HG03460 (cell line): ENCODE measurements at regions not wholly inside any gene's neighbourhood (a gene's known extent, or its start where the extent isn't known, plus 50 kb on each side); places are given as distances from the start of the nearest gene placed in this dataset.
"Not testable (repeated sequence)": the region's sequence is repeated elsewhere in the genome, so short reads cannot be mapped to it uniquely, and the experiment has no call there.

Experiments used
- ATAC-seq: cut with Tn5 transposase; IDR thresholded peaks from one replicate; pipeline ENCODE4 v1.9.1; 2021; ENCODE audit not compliant: unreplicated experiment

DNA sequence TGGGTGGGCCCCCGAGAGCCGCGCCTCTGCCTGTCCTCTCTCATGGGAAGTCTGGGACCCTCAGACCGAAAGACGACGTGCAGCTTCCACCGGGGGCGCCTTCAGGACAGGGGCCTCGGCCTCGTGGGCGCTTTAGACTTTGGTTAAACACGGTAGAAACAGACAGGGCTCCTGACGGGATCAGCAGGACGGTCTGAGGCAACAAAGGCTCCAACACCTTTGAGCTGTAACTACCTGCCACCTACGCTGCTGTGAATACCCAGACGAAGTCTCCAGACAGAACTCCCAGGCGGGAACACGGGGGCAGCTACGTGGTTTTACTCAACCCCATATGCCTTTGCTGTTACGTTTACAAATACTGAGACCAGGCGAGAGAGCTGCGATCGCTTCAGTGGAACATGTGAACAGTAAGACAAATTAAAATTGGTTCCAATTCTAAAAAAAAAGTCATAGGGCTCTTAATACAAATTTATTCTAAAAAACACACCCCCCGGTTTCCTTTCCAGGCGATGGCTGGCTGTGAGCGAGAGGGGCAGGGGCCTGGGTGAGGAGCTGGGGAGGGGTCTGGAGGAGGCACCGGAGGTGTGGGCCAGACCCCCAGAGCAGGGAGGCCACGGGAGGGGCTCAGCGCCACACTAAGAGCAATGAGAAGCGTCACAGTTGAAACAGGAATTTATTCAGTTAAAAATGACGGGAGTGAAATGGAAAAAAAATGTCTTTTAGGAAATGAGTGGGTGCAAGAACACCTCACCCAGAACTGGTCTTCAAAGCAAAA is 453.2 kb downstream of the QKI start:
- no peak for ATAC-seq

DNA sequence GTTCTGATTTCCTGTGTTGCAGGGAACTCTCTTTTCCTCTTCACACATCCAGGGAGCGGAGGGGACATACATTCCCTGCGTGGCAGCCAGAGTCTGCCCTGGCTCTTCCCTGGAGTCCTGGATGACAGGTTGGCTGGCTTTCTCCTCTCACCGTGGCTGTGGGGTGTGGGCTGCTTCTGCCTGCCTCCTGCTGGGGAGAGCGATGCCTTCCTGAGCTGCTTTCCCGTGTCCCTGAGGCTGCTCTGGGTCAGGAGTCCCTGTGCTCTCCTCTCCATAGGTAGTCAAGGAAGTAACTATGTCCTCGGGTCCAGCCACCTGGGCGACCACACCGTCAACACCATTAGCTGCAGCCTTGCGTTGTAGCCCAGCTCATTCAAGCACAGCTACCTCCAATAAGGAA is 451.7 kb downstream of the QKI start:
- ATAC-seq, result no peak

GRCh38 chr6:163863565-163863964 is 449.0 kb downstream of the QKI start:
- no peak for ATAC-seq

DNA sequence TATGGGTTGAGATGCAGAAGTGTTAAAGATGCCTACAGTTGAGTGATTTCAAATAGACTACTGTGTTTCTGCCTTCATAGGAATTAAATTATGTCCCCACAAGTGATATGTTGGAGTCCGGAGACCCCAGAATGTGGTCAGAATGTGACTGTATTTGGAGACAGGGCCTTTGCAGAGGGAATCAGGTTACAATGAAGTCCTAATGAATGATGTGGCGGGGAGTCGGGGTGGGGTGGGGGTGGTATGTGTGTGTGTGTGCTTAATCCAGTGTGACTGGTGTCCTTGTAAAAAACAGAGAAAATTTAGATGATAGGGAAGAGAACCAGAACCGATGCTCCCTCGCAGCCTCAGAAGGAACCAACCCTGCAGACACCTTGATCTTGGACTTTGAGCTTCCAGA is 448.2 kb downstream of the QKI start:
- ATAC-seq, result no peak

- ATAC-seq, result no peak
Observed at GRCh38 chr6:163861627-163862026, 447.1 kb downstream of the QKI start.

- no peak for ATAC-seq
Observed at GRCh38 chr6:163860287-163861081, 446.0 kb downstream of the QKI start.

GRCh38 chr6:163858870-163859269 is 444.4 kb downstream of the QKI start:
- not testable (repeated sequence) for ATAC-seq

- ATAC-seq, result no peak
Observed at GRCh38 chr6:163857421-163857820, 442.9 kb downstream of the QKI start.

GRCh38 chr6:163850874-163851273 is 436.4 kb downstream of the QKI start:
- no peak for ATAC-seq

DNA sequence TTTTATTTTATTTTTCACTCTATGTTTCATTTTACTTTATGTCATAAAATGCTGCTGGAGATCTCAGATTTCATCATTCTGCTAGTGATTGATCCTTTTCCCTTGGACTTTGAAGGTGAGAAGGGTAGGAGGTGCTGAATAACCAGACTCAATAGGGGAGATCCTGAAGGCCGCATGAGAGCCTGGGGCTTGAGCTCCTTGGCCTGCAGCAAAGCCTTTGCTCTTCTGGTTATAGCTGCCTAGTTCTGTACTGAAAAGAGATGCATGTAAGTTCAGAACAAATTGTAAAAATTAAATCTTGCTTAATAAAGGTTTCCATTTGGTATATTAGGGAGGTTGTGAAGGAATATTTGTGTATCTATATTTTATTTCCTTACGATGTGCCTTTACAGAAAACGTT is 430.2 kb downstream of the QKI start:
- ATAC-seq, result no peak

- ATAC-seq, result no peak
Observed at GRCh38 chr6:163844357-163844756, 429.8 kb downstream of the QKI start.

DNA sequence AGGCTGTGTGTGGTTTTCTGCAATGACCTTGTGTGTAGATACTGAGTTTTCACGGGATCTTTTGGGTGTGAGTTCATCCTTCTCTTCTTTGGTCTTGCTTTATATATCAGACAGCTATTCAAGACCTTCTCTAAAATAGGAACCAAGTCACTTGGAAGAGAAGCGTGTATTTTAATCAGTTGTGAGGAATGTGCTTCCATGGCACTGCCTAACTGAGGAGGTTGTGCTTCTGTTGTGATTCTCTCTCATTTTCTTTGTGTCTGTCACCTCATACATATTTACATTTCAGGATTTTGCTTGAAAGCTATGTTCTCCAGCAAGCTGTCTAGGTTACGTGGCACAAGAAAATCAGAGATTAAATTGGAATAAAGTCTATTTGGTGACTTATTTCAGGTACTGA is 428.7 kb downstream of the QKI start:
- ATAC-seq, result no peak

- ATAC-seq, result no peak
Observed at GRCh38 chr6:163842467-163842866, 427.9 kb downstream of the QKI start.

DNA sequence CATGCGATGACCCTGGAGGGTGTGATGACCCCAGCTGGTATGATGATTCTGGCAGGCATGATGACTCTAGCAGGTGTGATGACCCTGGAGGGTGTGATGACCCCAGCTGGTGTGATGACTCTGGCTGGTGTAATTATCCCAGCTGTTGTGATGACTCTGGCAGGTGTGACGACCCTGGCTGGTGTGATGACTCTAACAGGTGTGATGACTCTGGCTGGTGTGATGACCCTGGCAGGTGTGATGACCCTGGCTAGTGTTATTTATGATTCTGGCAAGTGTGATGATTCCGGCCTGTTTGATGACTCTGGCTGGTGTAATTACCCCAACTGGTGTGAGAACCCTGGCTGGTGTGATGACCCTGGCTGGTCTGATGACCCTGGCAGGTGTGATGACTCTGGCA is 427.2 kb downstream of the QKI start:
- ATAC-seq, result no peak

DNA sequence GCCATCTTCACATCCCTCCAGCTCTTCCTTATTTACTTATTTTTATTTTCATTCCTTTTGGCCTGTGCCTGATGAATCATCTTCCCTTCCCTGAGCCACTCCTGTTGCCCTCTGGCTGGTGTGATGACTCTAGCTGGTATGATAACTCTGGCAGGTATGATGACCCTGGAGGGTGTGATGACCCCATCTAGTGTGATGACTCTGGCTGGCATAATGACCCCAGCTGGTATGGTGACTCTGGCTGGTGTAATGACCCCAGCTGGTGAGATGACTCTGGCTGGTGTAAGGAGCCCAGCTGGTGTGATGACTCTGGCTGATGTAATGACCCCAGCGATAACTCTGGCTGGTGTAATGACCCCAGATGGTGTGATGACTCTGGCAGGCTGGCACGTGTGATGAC is 426.8 kb downstream of the QKI start:
- ATAC-seq, result no peak

DNA sequence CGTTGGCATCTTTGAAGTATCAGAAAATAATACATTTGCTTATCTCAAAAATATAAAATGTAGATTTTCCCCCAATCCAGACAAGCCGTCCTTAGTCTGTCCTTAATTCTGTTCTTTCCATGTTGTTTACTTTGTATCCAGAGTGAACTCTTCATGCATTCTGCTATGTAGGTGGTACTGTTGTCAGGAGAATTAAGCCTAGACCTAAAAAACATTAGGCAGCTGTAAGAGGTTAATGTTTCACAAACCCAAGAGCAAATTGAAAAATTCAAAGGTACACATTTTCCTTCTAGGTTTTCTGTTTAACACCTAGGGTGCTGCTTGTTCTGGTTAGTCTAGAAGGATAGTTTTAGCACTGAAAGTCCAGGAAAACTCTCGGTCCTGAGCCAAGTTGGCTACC is 426.4 kb downstream of the QKI start:
- ATAC-seq, result no peak

DNA sequence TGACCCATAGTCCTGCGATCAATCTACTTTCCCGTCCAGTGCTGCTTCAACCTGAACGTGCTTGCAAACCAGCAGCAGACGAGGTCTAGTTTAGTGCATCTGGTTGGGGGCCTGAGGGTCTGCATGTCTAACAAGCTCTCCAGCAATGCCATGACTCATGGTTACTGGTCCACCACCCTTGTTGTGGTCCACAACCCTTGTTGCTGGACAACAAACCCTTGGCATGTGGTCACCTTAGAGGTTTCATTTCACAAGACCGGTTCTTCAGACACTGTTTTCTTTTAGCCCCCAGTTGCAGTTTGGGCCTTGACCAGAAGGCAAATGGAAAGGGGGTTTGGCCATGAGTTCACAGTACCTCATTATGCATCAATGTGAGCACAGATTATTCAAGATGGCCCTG is 424.8 kb downstream of the QKI start:
- no peak for ATAC-seq

GRCh38 chr6:163837691-163838431 is 423.3 kb downstream of the QKI start:
- ATAC-seq, result no peak

GRCh38 chr6:163836876-163837690 is 422.6 kb downstream of the QKI start:
- ATAC-seq, result no peak

GRCh38 chr6:163835439-163836171 is 421.1 kb downstream of the QKI start:
- ATAC-seq, result no peak
